Smooth muscle cell (in vitro differentiated cells): ENCODE measurements at regions not wholly inside any gene's neighbourhood (a gene's known extent, or its start where the extent isn't known, plus 50 kb on each side); places are given as distances from the start of the nearest gene placed in this dataset.

Source experiments
- DNase-seq: peaks from one replicate; lab custom pipeline; 2025; ENCODE audit not compliant: unreplicated experiment; lab: John Stamatoyannopoulos, UW
- H2AFZ ChIP-seq: fragments of 200-600 bp; sonication (generic); 2 replicates; pipeline ENCODE4 v1.6.0; 2016; ENCODE audit warnings: antibody characterized with exemption, low read depth, mild to moderate bottlenecking
- H3F3A ChIP-seq: fragments of 200-600 bp; sonication (generic); 2 replicates; pipeline ENCODE4 v1.6.0; 2017; ENCODE audit warnings: antibody characterized with exemption, low read depth
- H3K27ac ChIP-seq: fragments of 200-600 bp; sonication (generic); 2 replicates; pipeline ENCODE4 v1.5.1; 2016; ENCODE audit warnings: low read depth, mild to moderate bottlenecking
- H3K27me3 ChIP-seq: fragments of 200-600 bp; sonication (generic); 2 replicates; pipeline ENCODE4 v1.6.1; 2016; ENCODE audit warnings: low read depth, mild to moderate bottlenecking
- H3K36me3 ChIP-seq: fragments of 200-600 bp; sonication (generic); 2 replicates; pipeline ENCODE4 v1.5.1; 2016; ENCODE audit warnings: low read depth
- H3K4me1 ChIP-seq: fragments of 200-600 bp; sonication (generic); 2 replicates; pipeline ENCODE4 v1.5.1; 2016; ENCODE audit warnings: low read depth
- H3K4me2 ChIP-seq: fragments of 200-600 bp; sonication (generic); 2 replicates; pipeline ENCODE4 v1.6.0; 2016; ENCODE audit warnings: mild to moderate bottlenecking
- H3K4me3 ChIP-seq: fragments of 200-600 bp; sonication (generic); 2 replicates; pipeline ENCODE4 v1.5.1; 2016; ENCODE audit warnings: mild to moderate bottlenecking
- H3K79me2 ChIP-seq: fragments of 200-600 bp; sonication (generic); 2 replicates; pipeline ENCODE4 v1.6.0; 2016; ENCODE audit warnings: low read depth, mild to moderate bottlenecking
- H3K9ac ChIP-seq: fragments of 200-600 bp; sonication (generic); 2 replicates; pipeline ENCODE4 v1.6.0; 2016; ENCODE audit warnings: low read depth
- H3K9me3 ChIP-seq: fragments of 200-600 bp; sonication (generic); replicated peaks from 2 replicates; pipeline ENCODE4 v1.5.1; 2016; ENCODE audit warnings: low read depth
- H4K20me1 ChIP-seq: fragments of 200-600 bp; sonication (generic); 2 replicates; pipeline ENCODE4 v1.6.0; 2016; ENCODE audit warnings: low read depth
- CTCF ChIP-seq: fragments of 200-600 bp; sonication (generic); IDR thresholded peaks from 2 replicates; pipeline ENCODE4 v1.5.1; 2017; ENCODE audit warnings: borderline replicate concordance, mild to moderate bottlenecking, antibody characterized with exemption; ENCODE audit not compliant: insufficient read depth, poor library complexity, severe bottlenecking
- WGBS: methylation state at CpG from one replicate; pipeline ENCODE4 v1.1.7; 2016; ENCODE audit warnings: low lambda C conversion rate; 5-methylcytosine and 5-hydroxymethylcytosine counted together

DNA sequence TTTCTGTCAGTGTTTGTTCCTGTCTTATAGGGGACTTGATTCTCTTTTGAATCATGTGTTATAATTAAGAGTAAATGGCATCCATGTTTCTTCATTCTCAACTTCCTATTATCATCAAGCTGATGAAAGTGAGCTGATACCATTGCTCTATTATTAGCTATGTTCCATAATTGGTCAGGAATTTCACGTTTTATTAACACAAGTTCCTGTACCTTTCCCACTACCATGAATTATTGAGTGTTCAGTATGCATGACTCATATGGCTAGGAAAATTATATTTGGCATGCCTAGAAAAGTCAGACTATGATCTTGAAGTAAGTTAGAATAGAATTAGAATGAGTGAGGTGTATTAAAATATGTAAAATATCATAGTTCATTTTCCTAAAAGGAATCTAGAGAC lies 278.9 kb upstream of the LRRC3B start:
- Histone ChIP-seq H3K9me3 (no peaks in the 10 kb centered on the region), H3K79me2 (no peaks in the 10 kb centered on the region), H3K4me2 (no peak overlapping the region), H2AFZ (no peak overlapping the region), H3K36me3 (no peaks in the 10 kb centered on the region), H4K20me1 (no peaks in the 10 kb centered on the region), H3K9ac (no peak overlapping the region), H3K4me3 (no peak overlapping the region), H3K27ac (no peak overlapping the region), H3K27me3 (no peaks in the 10 kb centered on the region), H3F3A (no peaks in the 10 kb centered on the region), H3K4me1 (no peaks in the 10 kb centered on the region)
- TF ChIP-seq CTCF: no peak
- DNase-seq: no peak
- 90% methylated on average over 1 of the region's 1 CpG for WGBS

- no peaks in the 10 kb centered on the region for H3K9me3 ChIP-seq
- no peaks in the 10 kb centered on the region for H3F3A ChIP-seq
- no peaks in the 10 kb centered on the region for H3K79me2 ChIP-seq
- no peak overlapping the region for H3K4me3 ChIP-seq
- 88% methylated on average over 10 of the region's 10 CpGs for WGBS
- no peak overlapping the region for H2AFZ ChIP-seq
- TF ChIP-seq CTCF: no peak
- H3K4me1 ChIP-seq: no peaks in the 10 kb centered on the region
- H4K20me1 ChIP-seq: no peaks in the 10 kb centered on the region
- no peaks in the 10 kb centered on the region for H3K27me3 ChIP-seq
- no peak for DNase-seq
- no peak overlapping the region for H3K9ac ChIP-seq
- no peak overlapping the region for H3K4me2 ChIP-seq
- H3K36me3 ChIP-seq: no peaks in the 10 kb centered on the region
- H3K27ac ChIP-seq: no peak overlapping the region
Observed at GRCh38 chr3:26345613-26346012, 277.0 kb upstream of the LRRC3B start.

DNA sequence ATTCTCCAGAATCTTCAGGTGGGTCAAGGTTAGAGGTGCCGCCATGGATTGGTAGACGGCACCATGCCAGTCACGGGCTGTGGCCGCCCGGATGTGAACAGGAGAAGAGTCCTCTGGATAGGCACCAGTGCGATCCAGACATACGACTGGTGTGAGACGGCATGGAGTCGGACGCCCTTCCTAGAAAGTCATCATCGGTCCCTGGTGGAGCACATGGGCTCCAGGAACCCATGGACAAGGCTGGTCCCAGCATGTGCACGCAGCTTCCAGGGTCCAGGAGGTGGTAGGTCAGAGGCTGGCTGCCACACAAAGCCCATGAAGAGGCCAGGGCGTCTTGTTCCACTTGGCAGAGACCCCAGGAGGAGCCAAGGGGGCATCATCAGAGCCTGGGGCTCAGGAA lies 276.1 kb upstream of the LRRC3B start:
- H3K4me1 ChIP-seq: no peaks in the 10 kb centered on the region
- WGBS: 94% methylated on average over 13 of the region's 13 CpGs

More for the DNA sequence above, 276.1 kb upstream of the LRRC3B start:
- H3K27ac ChIP-seq: no peak overlapping the region
- H3K27me3 ChIP-seq: no peaks in the 10 kb centered on the region
- no peak for DNase-seq
- no peak overlapping the region for H3K4me2 ChIP-seq
- H3F3A ChIP-seq: no peaks in the 10 kb centered on the region
- no peaks in the 10 kb centered on the region for H4K20me1 ChIP-seq
- no peaks in the 10 kb centered on the region for H3K9me3 ChIP-seq
- H2AFZ ChIP-seq: no peak overlapping the region
- H3K9ac ChIP-seq: no peak overlapping the region
- no peaks in the 10 kb centered on the region for H3K79me2 ChIP-seq
- no peak for TF ChIP-seq CTCF
- H3K4me3 ChIP-seq: no peak overlapping the region
- H3K36me3 ChIP-seq: no peaks in the 10 kb centered on the region
